ENCODE measurements at regions not wholly inside any gene's neighbourhood (a gene's known extent, or its start where the extent isn't known, plus 50 kb on each side); places are given as distances from the start of the nearest gene placed in this dataset.

DNA sequence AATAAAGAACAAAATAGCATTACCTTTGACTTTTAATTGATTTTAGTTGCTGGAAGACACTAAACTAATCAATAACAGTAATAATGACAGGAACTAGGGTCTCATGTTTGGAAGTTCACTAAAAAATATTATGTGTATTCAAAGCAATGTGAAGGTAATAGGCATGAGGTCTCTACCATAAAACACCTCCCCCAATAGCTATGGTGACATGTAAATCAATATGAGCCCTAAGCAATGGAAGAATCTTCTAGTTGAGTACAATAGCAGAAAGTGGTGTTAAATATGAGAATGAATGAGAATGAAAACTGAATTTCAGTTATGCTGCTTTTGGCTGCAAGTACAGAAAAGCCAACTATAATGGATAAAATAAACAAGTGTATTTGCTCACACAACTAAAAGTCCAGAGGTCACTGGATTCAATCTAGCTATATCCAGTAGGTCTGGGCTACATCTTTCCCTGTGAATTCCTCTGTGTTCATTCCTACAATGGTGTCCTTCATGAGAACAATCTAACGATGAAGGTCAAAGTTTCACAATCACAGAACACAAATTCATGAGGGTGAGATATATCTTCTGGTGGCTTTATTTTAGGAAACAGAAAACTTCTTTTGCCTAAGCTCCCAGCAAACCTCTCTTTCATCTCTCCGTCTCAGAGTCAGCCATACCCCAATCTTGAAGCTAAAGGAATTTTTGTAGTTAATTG is 728.0 kb downstream of the FSCB start:
- TF ChIP-seq, protein P1, sequence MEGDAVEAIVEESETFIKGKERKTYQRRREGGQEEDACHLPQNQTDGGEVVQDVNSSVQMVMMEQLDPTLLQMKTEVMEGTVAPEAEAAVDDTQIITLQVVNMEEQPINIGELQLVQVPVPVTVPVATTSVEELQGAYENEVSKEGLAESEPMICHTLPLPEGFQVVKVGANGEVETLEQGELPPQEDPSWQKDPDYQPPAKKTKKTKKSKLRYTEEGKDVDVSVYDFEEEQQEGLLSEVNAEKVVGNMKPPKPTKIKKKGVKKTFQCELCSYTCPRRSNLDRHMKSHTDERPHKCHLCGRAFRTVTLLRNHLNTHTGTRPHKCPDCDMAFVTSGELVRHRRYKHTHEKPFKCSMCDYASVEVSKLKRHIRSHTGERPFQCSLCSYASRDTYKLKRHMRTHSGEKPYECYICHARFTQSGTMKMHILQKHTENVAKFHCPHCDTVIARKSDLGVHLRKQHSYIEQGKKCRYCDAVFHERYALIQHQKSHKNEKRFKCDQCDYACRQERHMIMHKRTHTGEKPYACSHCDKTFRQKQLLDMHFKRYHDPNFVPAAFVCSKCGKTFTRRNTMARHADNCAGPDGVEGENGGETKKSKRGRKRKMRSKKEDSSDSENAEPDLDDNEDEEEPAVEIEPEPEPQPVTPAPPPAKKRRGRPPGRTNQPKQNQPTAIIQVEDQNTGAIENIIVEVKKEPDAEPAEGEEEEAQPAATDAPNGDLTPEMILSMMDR (IDR thresholded peaks at IDR 0.05; ENCODE audit: insufficient read depth, low read length, severe bottlenecking): no peak
- FAIRE-seq: no peak
- no peaks in the 10 kb centered on the region for H3K27me3 ChIP-seq (ENCODE audit: control insufficient read depth, insufficient read depth, low read length)
- DNase-seq (ENCODE audit: low read depth): no peak
- no peak overlapping the region for H3K4me3 ChIP-seq (ENCODE audit: low read depth, low read length)
- H3K36me3 ChIP-seq (ENCODE audit: control insufficient read depth, insufficient read depth, low read length): no peaks in the 10 kb centered on the region

DNA sequence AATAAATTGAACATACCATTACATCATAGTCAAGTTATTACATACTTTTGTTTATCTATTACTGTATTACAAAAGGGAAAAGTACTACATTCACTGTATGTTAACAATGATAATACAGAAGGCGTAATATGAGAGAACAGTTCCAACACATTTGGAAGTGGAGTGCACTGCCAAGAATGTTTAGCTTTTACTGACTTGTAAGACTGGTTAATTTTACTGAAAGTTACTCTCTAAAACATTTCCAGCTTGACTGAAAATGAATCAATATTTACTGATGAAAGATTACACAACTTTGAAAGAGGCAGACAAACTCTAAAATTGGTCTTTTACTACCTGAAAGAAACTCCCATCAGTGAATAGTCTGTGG is 728.5 kb downstream of the FSCB start:
- Histone ChIP-seq H3K4me3 (ENCODE audit: low read depth, low read length) (no peak overlapping the region), H3K27me3 (ENCODE audit: control insufficient read depth, insufficient read depth, low read length) (no peaks in the 10 kb centered on the region), H3K36me3 (ENCODE audit: control insufficient read depth, insufficient read depth, low read length) (no peaks in the 10 kb centered on the region)
- no peak for FAIRE-seq
- no peak for DNase-seq (ENCODE audit: low read depth)
- TF ChIP-seq, protein P1 (IDR thresholded peaks at IDR 0.05; ENCODE audit: insufficient read depth, low read length, severe bottlenecking): no peak

- Histone ChIP-seq H3K4me3 (ENCODE audit: low read depth, low read length) (no peak overlapping the region), H3K36me3 (ENCODE audit: control insufficient read depth, insufficient read depth, low read length) (no peaks in the 10 kb centered on the region), H3K27me3 (ENCODE audit: control insufficient read depth, insufficient read depth, low read length) (no peaks in the 10 kb centered on the region)
- no peak for DNase-seq (ENCODE audit: low read depth)
- no peak for FAIRE-seq
- TF ChIP-seq, protein P1 (IDR thresholded peaks at IDR 0.05; ENCODE audit: insufficient read depth, low read length, severe bottlenecking): no peak
These were observed 741.6 kb downstream of the FSCB start for GRCh38 chr14:43765474-43765873.

GRCh38 chr14:43764433-43764832 is 742.6 kb downstream of the FSCB start:
- H3K27me3 ChIP-seq (ENCODE audit: control insufficient read depth, insufficient read depth, low read length): no peaks in the 10 kb centered on the region
- FAIRE-seq (no peak), DNase-seq (ENCODE audit: low read depth) (peak; percentile 11)
- no peak overlapping the region for H3K4me3 ChIP-seq (ENCODE audit: low read depth, low read length)
- no peaks in the 10 kb centered on the region for H3K36me3 ChIP-seq (ENCODE audit: control insufficient read depth, insufficient read depth, low read length)
- TF ChIP-seq, protein P1 (IDR thresholded peaks at IDR 0.05; ENCODE audit: insufficient read depth, low read length, severe bottlenecking): no peak

GRCh38 chr14:43755707-43756106 is 751.4 kb downstream of the FSCB start:
- FAIRE-seq: no peak
- no peak overlapping the region for H3K4me3 ChIP-seq (ENCODE audit: low read depth, low read length)
- no peaks in the 10 kb centered on the region for H3K27me3 ChIP-seq (ENCODE audit: control insufficient read depth, insufficient read depth, low read length)
- no peak for DNase-seq (ENCODE audit: low read depth)
- TF ChIP-seq, protein P1 (IDR thresholded peaks at IDR 0.05; ENCODE audit: insufficient read depth, low read length, severe bottlenecking): no peak
- H3K36me3 ChIP-seq (ENCODE audit: control insufficient read depth, insufficient read depth, low read length): no peaks in the 10 kb centered on the region

DNA sequence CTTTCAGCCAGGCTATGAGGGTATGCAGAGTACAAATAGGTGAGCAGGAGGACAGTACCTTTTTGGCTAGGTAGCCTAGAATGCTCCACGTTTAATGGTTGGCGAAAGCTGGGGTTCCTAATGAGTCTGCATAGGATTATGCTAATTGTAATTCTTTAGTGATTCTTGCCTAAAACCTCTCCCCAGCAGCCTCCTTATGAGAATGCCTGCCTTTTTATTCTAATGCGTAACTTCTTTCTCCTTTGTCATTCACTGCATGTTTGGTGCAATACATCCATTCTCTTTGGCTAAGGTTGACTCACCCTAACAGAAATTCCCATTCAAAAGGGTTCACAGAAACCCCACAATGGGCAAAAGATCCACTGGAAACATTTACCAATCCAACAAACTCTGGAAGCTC is 752.2 kb downstream of the FSCB start:
- FAIRE-seq (no peak), DNase-seq (ENCODE audit: low read depth) (no peak)
- no peaks in the 10 kb centered on the region for H3K36me3 ChIP-seq (ENCODE audit: control insufficient read depth, insufficient read depth, low read length)
- TF ChIP-seq, protein P1 (IDR thresholded peaks at IDR 0.05; ENCODE audit: insufficient read depth, low read length, severe bottlenecking): no peak
- H3K4me3 ChIP-seq (ENCODE audit: low read depth, low read length): no peak overlapping the region
- H3K27me3 ChIP-seq (ENCODE audit: control insufficient read depth, insufficient read depth, low read length): no peaks in the 10 kb centered on the region
